HG02973 (cell line): ENCODE measurements at regions not wholly inside any gene's neighbourhood (a gene's known extent, or its start where the extent isn't known, plus 50 kb on each side); places are given as distances from the start of the nearest gene placed in this dataset.
"Not testable (repeated sequence)": the region's sequence is repeated elsewhere in the genome, so short reads cannot be mapped to it uniquely, and the experiment has no call there.

Experiments
- ATAC-seq: cut with Tn5 transposase; IDR thresholded peaks from one replicate; pipeline ENCODE4 v1.9.1; 2021; ENCODE audit warnings: moderate library complexity; ENCODE audit not compliant: unreplicated experiment

- no peak for ATAC-seq
Observed at GRCh38 chr10:125605167-125605566, 77.8 kb downstream of the TEX36 start.

- ATAC-seq: no peak
Observed at GRCh38 chr10:125602825-125603224, 80.1 kb downstream of the TEX36 start.

- ATAC-seq: no peak
Observed at GRCh38 chr10:125599194-125599593, 83.8 kb downstream of the TEX36 start.

GRCh38 chr10:125595911-125596310 is 87.1 kb downstream of the TEX36 start:
- no peak for ATAC-seq

GRCh38 chr10:125593644-125594043 is 89.3 kb downstream of the TEX36 start:
- no peak for ATAC-seq

GRCh38 chr10:125592897-125593296 is 90.1 kb downstream of the TEX36 start:
- no peak for ATAC-seq

- ATAC-seq: no peak
Observed at GRCh38 chr10:125591886-125592285, 91.1 kb downstream of the TEX36 start.

GRCh38 chr10:125588738-125589137 is 94.2 kb downstream of the TEX36 start:
- ATAC-seq: not testable (repeated sequence)

- ATAC-seq: no peak
Observed at GRCh38 chr10:125584954-125585353, 98.0 kb downstream of the TEX36 start.

GRCh38 chr10:125578658-125579315 is 104.2 kb downstream of the TEX36 start:
- no peak for ATAC-seq

GRCh38 chr10:125575843-125576242 is 107.1 kb downstream of the TEX36 start:
- ATAC-seq: no peak

- ATAC-seq: no peak
Observed at GRCh38 chr10:125568156-125568555, 114.8 kb downstream of the TEX36 start.

GRCh38 chr10:125567529-125567928 is 115.4 kb downstream of the TEX36 start:
- no peak for ATAC-seq

- no peak for ATAC-seq
Observed at GRCh38 chr10:125565046-125565445, 117.9 kb downstream of the TEX36 start.

- ATAC-seq: no peak
Observed at GRCh38 chr10:125564570-125564969, 118.4 kb downstream of the TEX36 start.

GRCh38 chr10:125562737-125563136 is 120.2 kb downstream of the TEX36 start:
- ATAC-seq: no peak

- ATAC-seq: no peak
Observed at GRCh38 chr10:125560947-125561346, 122.0 kb downstream of the TEX36 start.

- no peak for ATAC-seq
Observed at GRCh38 chr10:125559210-125559609, 123.8 kb downstream of the TEX36 start.

GRCh38 chr10:125557801-125558505 is 125.0 kb downstream of the TEX36 start:
- no peak for ATAC-seq

- ATAC-seq: no peak
Observed at GRCh38 chr10:125557311-125557710, 125.7 kb downstream of the TEX36 start.

- ATAC-seq: no peak
Observed at GRCh38 chr10:125556882-125557281, 126.1 kb downstream of the TEX36 start.

GRCh38 chr10:125555743-125556142 is 127.2 kb downstream of the TEX36 start:
- ATAC-seq: no peak

GRCh38 chr10:125555267-125555666 is 127.7 kb downstream of the TEX36 start:
- no peak for ATAC-seq
